ENCODE measurements at regions not wholly inside any gene's neighbourhood (a gene's known extent, or its start where the extent isn't known, plus 50 kb on each side); places are given as distances from the start of the nearest gene placed in this dataset.

DNA sequence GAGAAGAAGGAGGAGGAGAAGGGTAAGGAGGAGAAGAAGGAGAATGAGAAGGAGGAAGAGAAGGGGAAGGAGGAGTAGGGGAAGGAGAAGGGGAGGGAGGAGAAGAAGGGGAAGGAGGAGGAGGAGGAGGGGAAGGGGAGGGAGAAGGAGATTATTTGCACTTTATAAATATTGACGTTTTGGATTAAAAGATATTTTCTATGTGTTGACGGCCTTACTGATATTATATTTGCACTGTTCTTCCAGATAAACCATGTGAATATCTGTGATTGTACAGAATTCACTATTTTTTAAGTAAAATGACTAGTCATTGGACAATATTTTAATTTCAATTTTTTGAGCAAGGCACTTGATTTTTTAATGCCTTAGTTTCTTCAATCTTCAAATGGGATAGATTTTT lies 310.5 kb upstream of the DNAJC19 start:
- Histone ChIP-seq H3F3A (replicated peaks; ENCODE audit: insufficient read depth) (no peaks in the 10 kb centered on the region), H3K9me3 (no peaks in the 10 kb centered on the region), H3K4me3 (ENCODE audit: low read depth in 2 of 2, low read length in 1 of 2) (no peak overlapping the region), H3K4me1 (ENCODE audit: control insufficient read depth in 1 of 2, insufficient read depth in 2 of 2, low read depth in 1 of 2, low read length in 1 of 2) (peaks cover 0 to 3% of the 10 kb centered on the region in 2 experiments; a peak in 1 of 4 replicates), H3K4me2 (no peak overlapping the region), H3K9ac (no peak overlapping the region), H3K9me2 (no peaks in the 10 kb centered on the region), H3K36me3 (replicated peaks in 1 of 2; ENCODE audit: control insufficient read depth in 1 of 2, insufficient read depth in 2 of 2, low read length in 1 of 2) (no peaks in the 10 kb centered on the region), H2AFZ (ENCODE audit: low read depth) (no peak overlapping the region), H3K27me3 (ENCODE audit: insufficient read depth) (no peaks in the 10 kb centered on the region), H3K79me2 (ENCODE audit: insufficient read depth) (no peaks in the 10 kb centered on the region), H4K20me1 (ENCODE audit: insufficient read depth) (no peaks in the 10 kb centered on the region), H3K27ac (ENCODE audit: low read depth in 2 of 2, low read length in 1 of 2) (no peak overlapping the region)
- WGBS (ENCODE audit: low lambda C conversion rate) = 53% methylated on average over 2 of the region's 2 CpGs
- no peak for DNase-seq
- ChIA-PET POLR2A (no interaction called here), CTCF (interaction anchor here (0.7 to 2.8 kb wide), 2 partner anchors 22 to 429 kb away, joined by 3 to 11 read pairs; no protein-coding TSS in a partner anchor)
- no peak for TF ChIP-seq ELF1 (IDR thresholded peaks at IDR 0.05)
- no peak for TF ChIP-seq USF1 (IDR thresholded peaks at IDR 0.05; ENCODE audit: borderline replicate concordance, low read depth)
- no peak for TF ChIP-seq TAF1 (IDR thresholded peaks at IDR 0.05; ENCODE audit: borderline replicate concordance, low read depth, low read length)
- no peak for TF ChIP-seq RAD21 (IDR thresholded peaks at IDR 0.05; ENCODE audit: low read length)
- no peak for TF ChIP-seq MXI1 (IDR thresholded peaks at IDR 0.05; ENCODE audit: low read depth, low read length)
- no peak for TF ChIP-seq POLR2AphosphoS5 (IDR thresholded peaks at IDR 0.05; ENCODE audit: low read depth, low read length)
- no peak for TF ChIP-seq FOXJ3 (CRISPR knock-in tag; IDR thresholded peaks at IDR 0.05)
- TF ChIP-seq NFIC (IDR thresholded peaks at IDR 0.05; ENCODE audit: borderline replicate concordance) = no peak
- no peak for TF ChIP-seq EP300 (IDR thresholded peaks at IDR 0.05; ENCODE audit: borderline replicate concordance in 1 of 2, low read depth in 1 of 2, low read length in 1 of 2)
- no peak for TF ChIP-seq GABPA (IDR thresholded peaks at IDR 0.05; ENCODE audit: low read depth)
- no peak for TF ChIP-seq MEF2A (IDR thresholded peaks at IDR 0.05; ENCODE audit: borderline replicate concordance, low read depth)
- TF ChIP-seq, protein P1, sequence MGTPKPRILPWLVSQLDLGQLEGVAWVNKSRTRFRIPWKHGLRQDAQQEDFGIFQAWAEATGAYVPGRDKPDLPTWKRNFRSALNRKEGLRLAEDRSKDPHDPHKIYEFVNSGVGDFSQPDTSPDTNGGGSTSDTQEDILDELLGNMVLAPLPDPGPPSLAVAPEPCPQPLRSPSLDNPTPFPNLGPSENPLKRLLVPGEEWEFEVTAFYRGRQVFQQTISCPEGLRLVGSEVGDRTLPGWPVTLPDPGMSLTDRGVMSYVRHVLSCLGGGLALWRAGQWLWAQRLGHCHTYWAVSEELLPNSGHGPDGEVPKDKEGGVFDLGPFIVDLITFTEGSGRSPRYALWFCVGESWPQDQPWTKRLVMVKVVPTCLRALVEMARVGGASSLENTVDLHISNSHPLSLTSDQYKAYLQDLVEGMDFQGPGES (IDR thresholded peaks at IDR 0.05; ENCODE audit: low read depth, low read length) = no peak
- no peak for TF ChIP-seq GATA2 (CRISPR knock-in tag; IDR thresholded peaks at IDR 0.05)
- TF ChIP-seq REST (IDR thresholded peaks at IDR 0.05; ENCODE audit: low read depth, low read length) = no peak
- TF ChIP-seq EZH2phosphoT487 (IDR thresholded peaks at IDR 0.05; ENCODE audit: borderline replicate concordance, low read depth) = no peak
- TF ChIP-seq, protein P2, sequence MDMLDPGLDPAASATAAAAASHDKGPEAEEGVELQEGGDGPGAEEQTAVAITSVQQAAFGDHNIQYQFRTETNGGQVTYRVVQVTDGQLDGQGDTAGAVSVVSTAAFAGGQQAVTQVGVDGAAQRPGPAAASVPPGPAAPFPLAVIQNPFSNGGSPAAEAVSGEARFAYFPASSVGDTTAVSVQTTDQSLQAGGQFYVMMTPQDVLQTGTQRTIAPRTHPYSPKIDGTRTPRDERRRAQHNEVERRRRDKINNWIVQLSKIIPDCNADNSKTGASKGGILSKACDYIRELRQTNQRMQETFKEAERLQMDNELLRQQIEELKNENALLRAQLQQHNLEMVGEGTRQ (IDR thresholded peaks at IDR 0.05; ENCODE audit: borderline replicate concordance, low read depth, low read length) = no peak
- no peak for TF ChIP-seq NRF1 (IDR thresholded peaks at IDR 0.05; ENCODE audit: low read depth, low read length)

All from SK-N-SH (cell line).